ENCODE measurements at regions not wholly inside any gene's neighbourhood (a gene's known extent, or its start where the extent isn't known, plus 50 kb on each side); places are given as distances from the start of the nearest gene placed in this dataset.

GRCh38 chr3:55156851-55157650 is 229.2 kb upstream of the LRTM1 start:
- TF ChIP-seq CTCF (IDR thresholded peaks at IDR 0.05) (no peak), POLR2A (IDR thresholded peaks at IDR 0.05) (no peak)
